HFFc6 (cell line): ENCODE measurements at regions not wholly inside any gene's neighbourhood (a gene's known extent, or its start where the extent isn't known, plus 50 kb on each side); places are given as distances from the start of the nearest gene placed in this dataset.
"Not testable (repeated sequence)": the region's sequence is repeated elsewhere in the genome, so short reads cannot be mapped to it uniquely, and the experiment has no call there.

Experiments
- DNase-seq: peaks from one replicate; pipeline ENCODE4 v3.0.0-alpha.2; 2018
- H3K27ac Mint-ChIP-seq: 2 replicates; pipeline ENCODE4 v1.8.0; 2020; ENCODE audit warnings: mild to moderate bottlenecking, mixed read lengths
- H3K27me3 Mint-ChIP-seq: 2 replicates; pipeline ENCODE4 v1.8.0; 2021; ENCODE audit warnings: mild to moderate bottlenecking, moderate library complexity, mixed read lengths; ENCODE audit not compliant: insufficient read depth
- H3K36me3 Mint-ChIP-seq: 2 replicates; pipeline ENCODE4 v1.8.0; 2021; ENCODE audit warnings: low read depth, mixed read lengths
- H3K4me1 Mint-ChIP-seq: 2 replicates; pipeline ENCODE4 v1.8.0; 2020; ENCODE audit warnings: low read depth, mixed read lengths
- H3K4me3 Mint-ChIP-seq: 2 replicates; pipeline ENCODE4 v1.8.0; 2020; ENCODE audit warnings: mild to moderate bottlenecking, moderate library complexity, mixed read lengths
- H3K9me3 Mint-ChIP-seq: 2 replicates; pipeline ENCODE4 v1.8.0; 2020; ENCODE audit warnings: mild to moderate bottlenecking, mixed read lengths
- CTCF ChIP-seq: fragments of 200-600 bp; sonication (generic); IDR thresholded peaks from 2 replicates; pipeline ENCODE4 v1.5.0; 2021; ENCODE audit warnings: antibody characterized with exemption, mild to moderate bottlenecking

GRCh38 chr6:131443014-131443413, 130.0 kb upstream of the ARG1 start:
- Mint-ChIP-seq H3K27ac (no peak overlapping the region), H3K36me3 (no peaks in the 10 kb centered on the region), H3K27me3 (no peaks in the 10 kb centered on the region; the same call in none of the 2 replicates), H3K9me3 (no peaks in the 10 kb centered on the region), H3K4me1 (no peaks in the 10 kb centered on the region), H3K4me3 (no peak overlapping the region)
- DNase-seq: no peak
- no peak for TF ChIP-seq CTCF

GRCh38 chr6:131443514-131443913, 129.5 kb upstream of the ARG1 start:
- Mint-ChIP-seq H3K9me3 (no peaks in the 10 kb centered on the region), H3K36me3 (no peaks in the 10 kb centered on the region), H3K27ac (no peak overlapping the region), H3K27me3 (no peaks in the 10 kb centered on the region; the same call in none of the 2 replicates), H3K4me3 (no peak overlapping the region), H3K4me1 (no peaks in the 10 kb centered on the region)
- DNase-seq: no peak
- no peak for TF ChIP-seq CTCF

- H3K36me3 Mint-ChIP-seq, H3K27ac Mint-ChIP-seq, H3K9me3 Mint-ChIP-seq, H3K4me3 Mint-ChIP-seq, H3K27me3 Mint-ChIP-seq, H3K4me1 Mint-ChIP-seq, DNase-seq: not testable (repeated sequence)
Observed at GRCh38 chr6:131445356-131445755, 127.7 kb upstream of the ARG1 start.

- Mint-ChIP-seq H3K4me1 (no peaks in the 10 kb centered on the region), H3K36me3 (no peaks in the 10 kb centered on the region), H3K27ac (no peak overlapping the region), H3K9me3 (no peaks in the 10 kb centered on the region), H3K27me3 (peaks cover 2% of the 10 kb centered on the region), H3K4me3 (no peak overlapping the region)
- DNase-seq: no peak
- TF ChIP-seq CTCF: no peak
Observed at GRCh38 chr6:131450861-131451260, 122.2 kb upstream of the ARG1 start.

GRCh38 chr6:131451321-131452144, 121.5 kb upstream of the ARG1 start:
- Mint-ChIP-seq H3K27ac (no peak overlapping the region), H3K4me1 (no peaks in the 10 kb centered on the region), H3K9me3 (no peaks in the 10 kb centered on the region), H3K4me3 (no peak overlapping the region), H3K36me3 (no peaks in the 10 kb centered on the region), H3K27me3 (peaks cover 6% of the 10 kb centered on the region; the same call in 1 of the 2 replicates)
- DNase-seq: no peak
- TF ChIP-seq CTCF: no peak

GRCh38 chr6:131453803-131454202, 119.2 kb upstream of the ARG1 start:
- Mint-ChIP-seq H3K4me1 (no peaks in the 10 kb centered on the region), H3K36me3 (no peaks in the 10 kb centered on the region), H3K9me3 (no peaks in the 10 kb centered on the region), H3K27me3 (peaks cover 9% of the 10 kb centered on the region), H3K4me3 (no peak overlapping the region), H3K27ac (no peak overlapping the region)
- DNase-seq: no peak
- no peak for TF ChIP-seq CTCF
